AG04450 (cell line): ENCODE measurements at regions not wholly inside any gene's neighbourhood (a gene's known extent, or its start where the extent isn't known, plus 50 kb on each side); places are given as distances from the start of the nearest gene placed in this dataset.

Experiments used
- CTCF ChIA-PET: fragments of 300-600, 350-600 bp; formaldehyde crosslinking; extraction: SDS; loops from one replicate; lab custom pipeline; 2022; ENCODE audit warnings: antibody characterized with exemption, inconsistent platforms; lab: Charles Lee
- POLR2A ChIA-PET: fragments of 350-600 bp; formaldehyde crosslinking; extraction: SDS; loops from one replicate; lab custom pipeline; 2021; ENCODE audit warnings: antibody characterized with exemption, inconsistent platforms; lab: Yijun Ruan, JAX
- DNase-seq: peaks from one replicate; pipeline ENCODE4 v3.0.0-alpha.2; 2011; ENCODE audit warnings: low read depth, low spot score
- H3K27ac ChIP-seq: one replicate; pipeline ENCODE4 v1.5.1; 2012; ENCODE audit warnings: low read depth, low read length, control low read depth
- H3K27me3 ChIP-seq: one replicate; pipeline ENCODE4 v1.6.0; 2012; ENCODE audit warnings: low read length; ENCODE audit not compliant: control insufficient read depth, insufficient read depth
- H3K4me3 ChIP-seq: 2 replicates; pipeline ENCODE4 v1.5.1; 2011; ENCODE audit warnings: mild to moderate bottlenecking, low read depth, low read length, control low read depth
- H3K9me3 ChIP-seq: 2 replicates; pipeline ENCODE4 v1.5.1; 2012; ENCODE audit warnings: low read length; ENCODE audit not compliant: control insufficient read depth, insufficient read depth
- CTCF ChIP-seq: IDR thresholded peaks from 2 replicates; pipeline ENCODE4 v1.5.1; 2011; ENCODE audit warnings: low read depth, low read length, control low read depth, inconsistent platforms

- no peaks in the 10 kb centered on the region for H3K9me3 ChIP-seq
- H3K27me3 ChIP-seq, result peaks cover 2% of the 10 kb centered on the region
- no peak overlapping the region for H3K4me3 ChIP-seq
- DNase-seq, result no peak
- CTCF ChIA-PET, result no interaction called here
- POLR2A ChIA-PET, result no interaction called here
- no peak overlapping the region for H3K27ac ChIP-seq
- no peak for TF ChIP-seq CTCF
Measured at GRCh38 chr5:133781436-133782225, 169.3 kb upstream of the FSTL4 start.

- CTCF ChIA-PET, result no interaction called here
- DNase-seq, result no peak
- TF ChIP-seq CTCF, result no peak
- POLR2A ChIA-PET, result no interaction called here
- Histone ChIP-seq H3K27ac (no peak overlapping the region), H3K9me3 (no peaks in the 10 kb centered on the region), H3K27me3 (peaks cover 2% of the 10 kb centered on the region), H3K4me3 (no peak overlapping the region)
Measured at GRCh38 chr5:133780619-133781280, 168.4 kb upstream of the FSTL4 start.

GRCh38 chr5:133779828-133780475 lies 167.6 kb upstream of the FSTL4 start:
- ChIA-PET POLR2A (no interaction called here), CTCF (no interaction called here)
- DNase-seq, result no peak
- Histone ChIP-seq H3K4me3 (no peak overlapping the region), H3K27ac (no peak overlapping the region), H3K9me3 (no peaks in the 10 kb centered on the region), H3K27me3 (peaks cover 2% of the 10 kb centered on the region)
- TF ChIP-seq CTCF, result no peak

- ChIA-PET CTCF (no interaction called here), POLR2A (no interaction called here)
- no peak for DNase-seq
- Histone ChIP-seq H3K27ac (no peak overlapping the region), H3K9me3 (no peaks in the 10 kb centered on the region), H3K4me3 (no peak overlapping the region), H3K27me3 (peaks cover 2% of the 10 kb centered on the region)
- no peak for TF ChIP-seq CTCF
Measured at GRCh38 chr5:133778636-133779035, 166.3 kb upstream of the FSTL4 start.

GRCh38 chr5:133777951-133778350 lies 165.6 kb upstream of the FSTL4 start:
- H3K27ac ChIP-seq, result no peak overlapping the region
- POLR2A ChIA-PET, result no interaction called here
- no peak overlapping the region for H3K4me3 ChIP-seq
- no peak for DNase-seq
- H3K27me3 ChIP-seq, result peaks cover 2% of the 10 kb centered on the region
- H3K9me3 ChIP-seq, result no peaks in the 10 kb centered on the region
- CTCF ChIA-PET, result no interaction called here
- TF ChIP-seq CTCF, result no peak
